C4-2B (cell line): ENCODE measurements at regions not wholly inside any gene's neighbourhood (a gene's known extent, or its start where the extent isn't known, plus 50 kb on each side); places are given as distances from the start of the nearest gene placed in this dataset.

Experiments
- ZFX ChIP-seq: fragments of 450-650 bp; IDR thresholded peaks from 2 replicates; pipeline ENCODE4 v1.6.1; 2017
- TF ChIP-seq, protein P1 (sequence below): fragments of 450-650 bp; conservative IDR thresholded peaks from 2 replicates; pipeline ENCODE4 v1.5.1; 2017; ENCODE audit warnings: mild to moderate bottlenecking

- TF ChIP-seq, protein P1, sequence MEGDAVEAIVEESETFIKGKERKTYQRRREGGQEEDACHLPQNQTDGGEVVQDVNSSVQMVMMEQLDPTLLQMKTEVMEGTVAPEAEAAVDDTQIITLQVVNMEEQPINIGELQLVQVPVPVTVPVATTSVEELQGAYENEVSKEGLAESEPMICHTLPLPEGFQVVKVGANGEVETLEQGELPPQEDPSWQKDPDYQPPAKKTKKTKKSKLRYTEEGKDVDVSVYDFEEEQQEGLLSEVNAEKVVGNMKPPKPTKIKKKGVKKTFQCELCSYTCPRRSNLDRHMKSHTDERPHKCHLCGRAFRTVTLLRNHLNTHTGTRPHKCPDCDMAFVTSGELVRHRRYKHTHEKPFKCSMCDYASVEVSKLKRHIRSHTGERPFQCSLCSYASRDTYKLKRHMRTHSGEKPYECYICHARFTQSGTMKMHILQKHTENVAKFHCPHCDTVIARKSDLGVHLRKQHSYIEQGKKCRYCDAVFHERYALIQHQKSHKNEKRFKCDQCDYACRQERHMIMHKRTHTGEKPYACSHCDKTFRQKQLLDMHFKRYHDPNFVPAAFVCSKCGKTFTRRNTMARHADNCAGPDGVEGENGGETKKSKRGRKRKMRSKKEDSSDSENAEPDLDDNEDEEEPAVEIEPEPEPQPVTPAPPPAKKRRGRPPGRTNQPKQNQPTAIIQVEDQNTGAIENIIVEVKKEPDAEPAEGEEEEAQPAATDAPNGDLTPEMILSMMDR = no peak
- TF ChIP-seq ZFX = no peak
These were observed 1321.1 kb downstream of the TBC1D22A start for GRCh38 chr22:48083502-48083901.
